ENCODE measurements at regions not wholly inside any gene's neighbourhood (a gene's known extent, or its start where the extent isn't known, plus 50 kb on each side); places are given as distances from the start of the nearest gene placed in this dataset.

DNA sequence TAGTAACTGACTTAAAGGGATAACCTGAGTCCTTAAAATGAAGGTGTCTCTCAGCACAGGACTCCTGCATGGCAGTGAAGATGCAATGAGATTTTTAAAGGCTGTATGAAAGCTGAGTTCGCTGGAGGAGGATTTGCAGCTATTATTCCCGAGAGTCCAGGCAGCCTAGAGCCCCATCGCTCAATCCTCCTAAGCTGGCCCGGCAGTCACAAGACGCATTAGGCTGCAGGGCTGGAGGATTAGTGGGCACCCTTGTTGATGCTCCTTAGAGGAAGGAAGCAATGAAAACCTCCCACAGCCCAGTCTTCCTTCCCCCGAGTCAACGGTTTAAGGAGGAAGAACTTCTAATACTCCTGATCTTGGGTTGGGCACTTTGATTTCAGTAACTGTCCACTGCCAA lies 239.5 kb downstream of the EFNB2 start:
- Histone ChIP-seq H3K4me3 (no peak overlapping the region), H3K27me3 (no peaks in the 10 kb centered on the region), H3K27ac (no peak overlapping the region), H3K9me3 (no peaks in the 10 kb centered on the region), H3K36me3 (ENCODE audit: low read depth, missing control alignments) (no peaks in the 10 kb centered on the region), H3K4me1 (no peaks in the 10 kb centered on the region)
- intact Hi-C loops (cut with DNase I; ENCODE audit: low total_unique reads): no loop called here
- DNase-seq: no peak
- WGBS, 2 donors: 68 to 74% methylated on average over 7 of the region's 7 CpGs
- TF ChIP-seq POLR2A (IDR thresholded peaks at IDR 0.05): no peak
- TF ChIP-seq, protein P1, sequence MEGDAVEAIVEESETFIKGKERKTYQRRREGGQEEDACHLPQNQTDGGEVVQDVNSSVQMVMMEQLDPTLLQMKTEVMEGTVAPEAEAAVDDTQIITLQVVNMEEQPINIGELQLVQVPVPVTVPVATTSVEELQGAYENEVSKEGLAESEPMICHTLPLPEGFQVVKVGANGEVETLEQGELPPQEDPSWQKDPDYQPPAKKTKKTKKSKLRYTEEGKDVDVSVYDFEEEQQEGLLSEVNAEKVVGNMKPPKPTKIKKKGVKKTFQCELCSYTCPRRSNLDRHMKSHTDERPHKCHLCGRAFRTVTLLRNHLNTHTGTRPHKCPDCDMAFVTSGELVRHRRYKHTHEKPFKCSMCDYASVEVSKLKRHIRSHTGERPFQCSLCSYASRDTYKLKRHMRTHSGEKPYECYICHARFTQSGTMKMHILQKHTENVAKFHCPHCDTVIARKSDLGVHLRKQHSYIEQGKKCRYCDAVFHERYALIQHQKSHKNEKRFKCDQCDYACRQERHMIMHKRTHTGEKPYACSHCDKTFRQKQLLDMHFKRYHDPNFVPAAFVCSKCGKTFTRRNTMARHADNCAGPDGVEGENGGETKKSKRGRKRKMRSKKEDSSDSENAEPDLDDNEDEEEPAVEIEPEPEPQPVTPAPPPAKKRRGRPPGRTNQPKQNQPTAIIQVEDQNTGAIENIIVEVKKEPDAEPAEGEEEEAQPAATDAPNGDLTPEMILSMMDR (IDR thresholded peaks at IDR 0.05): no peak

- no peaks in the 10 kb centered on the region for H3K9me3 ChIP-seq
- H3K36me3 ChIP-seq (ENCODE audit: low read depth, missing control alignments): no peaks in the 10 kb centered on the region
- no peak for TF ChIP-seq POLR2A (IDR thresholded peaks at IDR 0.05)
- TF ChIP-seq, protein P1 (IDR thresholded peaks at IDR 0.05): no peak
- H3K27me3 ChIP-seq: no peaks in the 10 kb centered on the region
- H3K27ac ChIP-seq: no peak overlapping the region
- no peak overlapping the region for H3K4me3 ChIP-seq
- intact Hi-C loops (cut with DNase I; ENCODE audit: low total_unique reads): no loop called here
- DNase-seq: no peak
- 96% methylated on average over 1 of the region's 1 CpG for WGBS, 2 donors
- no peaks in the 10 kb centered on the region for H3K4me1 ChIP-seq
These were observed 244.5 kb downstream of the EFNB2 start for GRCh38 chr13:106291006-106291405.

GRCh38 chr13:106287351-106287750 lies 248.1 kb downstream of the EFNB2 start:
- no peaks in the 10 kb centered on the region for H3K27me3 ChIP-seq
- no peaks in the 10 kb centered on the region for H3K4me1 ChIP-seq
- no peaks in the 10 kb centered on the region for H3K36me3 ChIP-seq (ENCODE audit: low read depth, missing control alignments)
- TF ChIP-seq POLR2A (IDR thresholded peaks at IDR 0.05): no peak
- TF ChIP-seq, protein P1 (IDR thresholded peaks at IDR 0.05): no peak
- DNase-seq: no peak
- intact Hi-C loops (cut with DNase I; ENCODE audit: low total_unique reads): no loop called here
- H3K4me3 ChIP-seq: no peak overlapping the region
- no peaks in the 10 kb centered on the region for H3K9me3 ChIP-seq
- H3K27ac ChIP-seq: no peak overlapping the region
- WGBS, 2 donors: 80 to 88% methylated on average over 6 of the region's 6 CpGs

GRCh38 chr13:106286811-106287210 lies 248.7 kb downstream of the EFNB2 start:
- Histone ChIP-seq H3K27ac (no peak overlapping the region), H3K27me3 (no peaks in the 10 kb centered on the region), H3K36me3 (ENCODE audit: low read depth, missing control alignments) (no peaks in the 10 kb centered on the region), H3K9me3 (no peaks in the 10 kb centered on the region), H3K4me1 (no peaks in the 10 kb centered on the region), H3K4me3 (no peak overlapping the region)
- intact Hi-C loops (cut with DNase I; ENCODE audit: low total_unique reads): no loop called here
- TF ChIP-seq POLR2A (IDR thresholded peaks at IDR 0.05): no peak
- TF ChIP-seq, protein P1 (IDR thresholded peaks at IDR 0.05): no peak
- 53 to 57% methylated on average over 3 of the region's 3 CpGs for WGBS, 2 donors
- DNase-seq: no peak

- TF ChIP-seq, protein P1 (IDR thresholded peaks at IDR 0.05): no peak
- TF ChIP-seq POLR2A (IDR thresholded peaks at IDR 0.05): no peak
- H3K4me3 ChIP-seq: no peak overlapping the region
- no peaks in the 10 kb centered on the region for H3K36me3 ChIP-seq (ENCODE audit: low read depth, missing control alignments)
- no peaks in the 10 kb centered on the region for H3K4me1 ChIP-seq
- no peak for DNase-seq
- H3K9me3 ChIP-seq: no peaks in the 10 kb centered on the region
- 93 to 95% methylated on average over 2 of the region's 2 CpGs for WGBS, 2 donors
- H3K27ac ChIP-seq: no peak overlapping the region
- no peaks in the 10 kb centered on the region for H3K27me3 ChIP-seq
- intact Hi-C loops (cut with DNase I; ENCODE audit: low total_unique reads): no loop called here
These were observed 251.1 kb downstream of the EFNB2 start for GRCh38 chr13:106284358-106284757.
